ENCODE measurements at regions not wholly inside any gene's neighbourhood (a gene's known extent, or its start where the extent isn't known, plus 50 kb on each side); places are given as distances from the start of the nearest gene placed in this dataset.

DNA sequence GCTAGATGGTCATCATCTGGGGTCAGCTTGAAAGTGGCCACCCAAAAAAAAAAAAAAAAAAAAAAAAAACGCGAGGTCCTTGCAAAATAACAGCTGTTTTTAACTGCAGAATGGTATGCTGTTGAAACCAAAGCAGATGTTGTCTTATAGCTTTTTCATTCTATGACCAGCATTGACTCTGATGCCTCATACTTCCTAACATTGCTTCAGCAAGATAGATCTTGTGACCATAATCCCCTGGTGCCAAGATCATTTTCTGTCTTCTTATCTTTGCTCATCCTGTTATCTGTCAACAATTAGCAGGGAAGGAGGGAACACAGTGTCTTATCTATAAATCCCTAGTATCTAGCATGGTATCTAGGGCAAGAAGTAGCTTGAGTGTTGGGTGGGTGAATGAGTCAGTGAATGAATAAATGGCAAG is 181.5 kb downstream of the PLPP3 start:
- in situ Hi-C loops (cut with MboI; ENCODE audit: low pct_unique_long_range_greater_than_20kb, low sequenced_read_pairs, unreplicated experiment): no loop called here
- no peak for DNase-seq (ENCODE audit: low spot score)
- TF ChIP-seq, protein P1, sequence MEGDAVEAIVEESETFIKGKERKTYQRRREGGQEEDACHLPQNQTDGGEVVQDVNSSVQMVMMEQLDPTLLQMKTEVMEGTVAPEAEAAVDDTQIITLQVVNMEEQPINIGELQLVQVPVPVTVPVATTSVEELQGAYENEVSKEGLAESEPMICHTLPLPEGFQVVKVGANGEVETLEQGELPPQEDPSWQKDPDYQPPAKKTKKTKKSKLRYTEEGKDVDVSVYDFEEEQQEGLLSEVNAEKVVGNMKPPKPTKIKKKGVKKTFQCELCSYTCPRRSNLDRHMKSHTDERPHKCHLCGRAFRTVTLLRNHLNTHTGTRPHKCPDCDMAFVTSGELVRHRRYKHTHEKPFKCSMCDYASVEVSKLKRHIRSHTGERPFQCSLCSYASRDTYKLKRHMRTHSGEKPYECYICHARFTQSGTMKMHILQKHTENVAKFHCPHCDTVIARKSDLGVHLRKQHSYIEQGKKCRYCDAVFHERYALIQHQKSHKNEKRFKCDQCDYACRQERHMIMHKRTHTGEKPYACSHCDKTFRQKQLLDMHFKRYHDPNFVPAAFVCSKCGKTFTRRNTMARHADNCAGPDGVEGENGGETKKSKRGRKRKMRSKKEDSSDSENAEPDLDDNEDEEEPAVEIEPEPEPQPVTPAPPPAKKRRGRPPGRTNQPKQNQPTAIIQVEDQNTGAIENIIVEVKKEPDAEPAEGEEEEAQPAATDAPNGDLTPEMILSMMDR (IDR thresholded peaks at IDR 0.05; ENCODE audit: extremely low read depth, insufficient read depth, missing control alignments): no peak

DNA sequence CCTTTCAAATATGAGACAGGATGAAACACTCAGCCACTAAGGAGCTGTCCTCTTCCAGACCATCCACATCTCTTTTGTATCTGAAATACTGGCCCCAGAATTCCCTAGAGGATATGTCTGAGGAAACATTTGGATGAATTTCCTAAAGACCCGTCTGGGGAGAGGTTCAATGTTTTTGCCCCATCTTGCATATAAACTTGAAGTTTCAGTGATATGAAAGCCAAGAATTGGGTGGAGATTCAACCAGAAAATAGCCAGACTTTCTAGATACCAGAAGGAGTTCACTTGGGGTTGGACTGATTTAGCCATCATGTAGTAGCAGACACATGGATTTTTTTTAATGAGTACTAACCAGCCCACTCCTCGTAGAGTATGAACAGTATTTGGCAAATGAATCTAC is 182.0 kb downstream of the PLPP3 start:
- in situ Hi-C loops (cut with MboI; ENCODE audit: low pct_unique_long_range_greater_than_20kb, low sequenced_read_pairs, unreplicated experiment): no loop called here
- no peak for DNase-seq (ENCODE audit: low spot score)
- TF ChIP-seq, protein P1 (IDR thresholded peaks at IDR 0.05; ENCODE audit: extremely low read depth, insufficient read depth, missing control alignments): no peak

DNA sequence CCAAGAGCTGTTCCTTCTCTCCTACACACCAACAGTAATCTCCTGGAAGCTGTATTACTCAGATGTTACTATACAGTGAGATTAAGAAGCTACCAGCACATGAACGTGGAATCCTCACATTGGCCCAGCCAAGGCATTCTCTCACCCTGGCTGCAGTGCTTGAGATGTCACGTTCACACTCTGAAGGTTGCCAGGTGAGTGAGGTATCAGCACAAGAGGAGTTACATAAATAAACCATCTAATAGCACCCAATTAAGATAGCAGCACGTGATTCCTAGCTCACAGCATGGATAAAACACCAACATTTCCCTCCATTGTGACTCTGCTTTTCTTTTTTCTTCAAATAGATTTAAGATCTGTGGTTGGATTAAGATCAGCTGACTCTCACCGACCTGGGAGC is 182.8 kb downstream of the PLPP3 start:
- in situ Hi-C loops (cut with MboI; ENCODE audit: low pct_unique_long_range_greater_than_20kb, low sequenced_read_pairs, unreplicated experiment): no loop called here
- TF ChIP-seq, protein P1 (IDR thresholded peaks at IDR 0.05; ENCODE audit: extremely low read depth, insufficient read depth, missing control alignments): no peak
- no peak for DNase-seq (ENCODE audit: low spot score)

DNA sequence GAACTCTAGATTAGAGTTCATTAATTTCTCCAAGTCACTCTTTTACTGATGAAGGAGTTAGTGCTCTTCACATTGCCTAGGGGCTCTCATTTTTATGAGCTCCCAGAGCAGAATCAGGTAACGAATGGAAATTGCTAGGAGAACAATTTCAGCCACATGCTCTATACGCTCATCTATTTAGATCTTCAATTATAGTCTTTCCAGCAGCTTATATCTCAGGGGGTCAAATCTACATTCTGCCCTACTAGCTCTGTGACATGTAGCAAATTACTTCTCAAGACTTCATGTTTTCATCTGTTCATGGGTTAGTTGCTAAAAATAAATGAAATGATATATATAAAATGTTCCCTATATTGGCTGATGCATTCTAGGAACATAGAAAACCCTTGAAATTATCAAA is 183.6 kb downstream of the PLPP3 start:
- TF ChIP-seq, protein P1 (IDR thresholded peaks at IDR 0.05; ENCODE audit: extremely low read depth, insufficient read depth, missing control alignments): no peak
- no peak for DNase-seq (ENCODE audit: low spot score)
- in situ Hi-C loops (cut with MboI; ENCODE audit: low pct_unique_long_range_greater_than_20kb, low sequenced_read_pairs, unreplicated experiment): no loop called here

GRCh38 chr1:56394298-56394697 is 185.1 kb downstream of the PLPP3 start:
- in situ Hi-C loops (cut with MboI; ENCODE audit: low pct_unique_long_range_greater_than_20kb, low sequenced_read_pairs, unreplicated experiment): no loop called here
- no peak for DNase-seq (ENCODE audit: low spot score)
- TF ChIP-seq, protein P1 (IDR thresholded peaks at IDR 0.05; ENCODE audit: extremely low read depth, insufficient read depth, missing control alignments): no peak

- TF ChIP-seq, protein P1 (IDR thresholded peaks at IDR 0.05; ENCODE audit: extremely low read depth, insufficient read depth, missing control alignments): no peak
- in situ Hi-C loops (cut with MboI; ENCODE audit: low pct_unique_long_range_greater_than_20kb, low sequenced_read_pairs, unreplicated experiment): no loop called here
- DNase-seq (ENCODE audit: low spot score): no peak
These were observed 188.2 kb downstream of the PLPP3 start for GRCh38 chr1:56390934-56391731.
